ENCODE measurements at regions not wholly inside any gene's neighbourhood (a gene's known extent, or its start where the extent isn't known, plus 50 kb on each side); places are given as distances from the start of the nearest gene placed in this dataset.

GRCh38 chr13:47230155-47230554 lies 333.3 kb upstream of the HTR2A start:
- no peak for DNase-seq

DNA sequence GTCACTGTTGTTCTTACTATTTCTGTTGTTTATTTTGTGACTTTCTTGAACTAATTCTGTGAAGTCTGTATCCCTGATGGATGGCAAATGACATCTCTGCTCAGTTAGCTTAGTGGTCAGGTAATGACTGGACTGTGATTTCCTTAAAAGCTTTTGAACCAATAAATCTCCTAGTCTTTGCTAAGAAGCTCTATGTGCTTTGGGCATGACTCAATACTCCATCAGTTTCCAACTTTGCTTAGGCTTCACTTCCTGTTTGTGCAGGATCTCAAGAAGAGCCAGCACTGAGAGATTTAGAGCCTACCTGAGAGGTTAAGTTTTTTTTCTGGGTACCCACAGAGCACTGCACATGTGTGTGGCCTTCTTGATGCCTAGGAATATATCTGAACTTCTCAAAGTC lies 329.7 kb upstream of the HTR2A start:
- no peak for DNase-seq

DNA sequence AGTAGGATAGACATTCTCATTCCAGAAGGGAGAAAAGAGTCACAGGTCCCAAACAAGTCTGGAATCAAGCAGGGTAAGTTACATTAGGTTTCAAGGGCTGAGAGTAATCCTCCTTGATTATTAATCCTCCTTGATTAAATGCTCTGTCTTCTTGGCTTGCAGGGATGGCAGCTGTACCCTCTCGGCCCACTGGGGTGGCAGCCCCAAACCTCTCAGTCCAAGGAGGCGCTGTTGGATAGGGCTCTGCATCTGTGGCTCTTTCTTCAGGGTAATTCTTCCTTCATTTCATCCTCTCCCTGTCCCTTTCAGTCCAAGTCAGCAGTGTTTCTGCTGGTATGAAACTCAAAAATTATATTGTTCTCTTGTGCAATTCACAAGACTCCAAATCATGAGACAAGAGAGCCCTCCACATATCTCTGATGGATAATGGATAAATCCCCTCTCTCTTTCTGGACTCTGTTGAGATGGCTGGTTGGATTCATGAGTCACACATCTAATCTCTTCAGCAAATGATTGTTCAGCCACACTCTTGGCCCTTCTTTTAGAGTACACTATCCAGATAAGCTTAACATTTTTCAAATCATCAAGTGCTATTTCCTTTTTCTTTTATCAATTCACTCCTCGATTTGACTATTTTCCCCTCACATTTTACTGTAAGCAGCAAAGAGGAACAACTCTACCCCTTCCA lies 323.7 kb upstream of the HTR2A start:
- DNase-seq: no peak

- DNase-seq: no peak
Observed at GRCh38 chr13:47218611-47219010, 321.8 kb upstream of the HTR2A start.

GRCh38 chr13:47216176-47216822 lies 319.4 kb upstream of the HTR2A start:
- DNase-seq: no peak

DNA sequence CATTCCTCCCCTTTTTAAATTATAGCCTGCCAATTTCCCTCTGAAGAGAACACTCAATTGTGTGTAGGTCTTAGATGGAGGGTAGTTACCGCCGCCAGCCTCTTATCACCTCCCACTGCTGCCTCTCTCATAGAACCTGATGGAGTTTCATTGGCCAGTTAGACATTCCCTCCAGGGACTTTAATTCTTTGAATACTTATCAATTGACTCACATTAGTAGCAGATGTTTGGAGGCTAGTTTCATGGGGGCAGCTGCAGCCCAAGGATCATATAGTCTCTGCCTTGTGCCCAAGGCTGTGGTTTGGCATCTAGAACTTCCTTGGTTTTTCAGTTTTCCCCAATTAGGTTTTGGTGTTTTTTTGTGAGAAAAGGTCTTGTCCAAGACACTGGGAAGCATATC lies 318.9 kb upstream of the HTR2A start:
- no peak for DNase-seq

GRCh38 chr13:47213047-47213446 lies 316.2 kb upstream of the HTR2A start:
- DNase-seq: no peak

- no peak for DNase-seq
Observed at GRCh38 chr13:47211106-47211505, 314.3 kb upstream of the HTR2A start.

- no peak for DNase-seq
Observed at GRCh38 chr13:47206111-47206510, 309.3 kb upstream of the HTR2A start.

DNA sequence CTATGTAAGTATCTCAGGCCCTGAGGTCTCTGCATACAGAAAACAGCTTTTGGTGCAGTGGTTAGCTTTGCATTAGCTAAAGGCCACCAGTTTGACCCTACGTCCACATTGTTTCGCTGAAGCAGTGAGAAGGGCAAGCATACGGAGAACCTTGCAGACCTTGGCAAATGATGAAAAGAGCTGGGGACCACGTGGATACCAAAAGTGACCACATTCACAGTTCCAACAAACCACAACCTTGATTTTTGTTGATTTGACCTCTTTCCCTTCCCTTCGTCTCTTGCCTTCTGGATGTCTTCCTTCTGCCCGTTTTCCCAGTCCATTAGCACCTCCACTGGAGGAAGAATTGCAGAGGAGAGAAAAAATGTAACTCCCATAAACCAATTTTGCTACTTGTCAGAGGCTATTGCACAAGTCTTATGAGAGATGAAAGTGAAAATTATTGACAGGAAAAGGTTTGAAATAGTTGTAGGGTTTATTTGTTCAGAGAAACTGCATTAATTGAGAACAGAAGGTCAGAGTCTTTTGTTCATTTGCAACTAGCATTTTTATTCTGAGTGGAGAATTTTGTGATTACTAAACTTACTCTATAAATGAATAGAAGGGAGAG lies 293.9 kb upstream of the HTR2A start:
- no peak for DNase-seq

DNA sequence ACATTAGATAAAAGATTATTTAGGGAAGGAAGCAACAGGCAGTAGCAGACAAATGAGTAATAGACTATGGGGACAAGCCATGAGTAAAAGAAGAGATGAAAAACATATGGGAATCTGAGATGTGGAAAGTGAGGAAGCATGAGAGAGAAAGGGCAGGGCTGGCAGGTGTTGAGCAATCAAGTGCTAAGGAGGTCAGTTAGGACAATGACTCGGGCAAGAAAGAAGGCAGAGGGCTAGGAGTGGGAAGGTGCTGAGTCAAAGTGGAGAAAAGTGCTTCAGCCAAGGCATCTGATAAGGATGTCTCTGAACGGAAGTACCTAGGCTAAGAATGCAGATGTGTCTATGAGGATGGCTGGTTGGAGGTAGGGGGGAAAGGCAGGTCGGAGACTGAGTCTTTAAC lies 291.9 kb upstream of the HTR2A start:
- no peak for DNase-seq

DNA sequence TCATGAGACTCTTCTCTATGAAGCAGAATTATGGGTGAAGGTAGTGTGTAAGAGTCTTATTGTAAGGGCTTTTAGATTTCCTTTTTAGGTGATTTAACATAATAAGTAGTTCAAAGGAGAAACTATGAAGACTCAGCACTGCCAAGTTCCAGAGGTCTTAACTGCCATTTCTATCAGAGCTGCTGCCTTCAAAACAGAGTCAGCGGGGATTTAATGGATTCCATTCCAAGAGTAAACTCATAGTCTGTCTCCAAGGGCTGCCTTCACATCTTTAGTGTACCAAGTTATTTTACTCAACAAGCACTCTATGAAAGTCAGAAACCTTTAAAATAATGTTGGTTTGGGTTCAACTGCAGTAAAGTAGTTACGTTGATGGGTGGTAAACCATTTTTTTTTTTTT lies 289.6 kb upstream of the HTR2A start:
- no peak for DNase-seq

DNA sequence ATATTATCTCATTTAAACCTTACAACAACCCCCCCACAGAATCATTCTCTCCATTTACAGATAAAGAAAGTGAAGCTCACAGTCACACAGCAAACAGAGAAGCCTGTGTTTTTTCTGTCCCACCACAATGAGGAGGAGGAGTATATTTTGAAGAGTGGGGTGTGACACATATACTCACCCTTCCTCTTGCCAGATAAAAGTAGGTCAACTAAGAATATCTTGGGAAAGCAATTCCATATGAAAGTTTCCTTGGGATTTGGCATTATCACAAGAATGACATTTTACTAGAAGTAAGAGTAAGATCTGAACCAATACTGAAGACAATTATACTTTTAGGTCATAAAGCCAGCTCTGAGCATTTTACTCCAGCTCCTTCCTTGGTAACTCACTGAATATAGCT lies 287.5 kb upstream of the HTR2A start:
- DNase-seq: no peak

DNA sequence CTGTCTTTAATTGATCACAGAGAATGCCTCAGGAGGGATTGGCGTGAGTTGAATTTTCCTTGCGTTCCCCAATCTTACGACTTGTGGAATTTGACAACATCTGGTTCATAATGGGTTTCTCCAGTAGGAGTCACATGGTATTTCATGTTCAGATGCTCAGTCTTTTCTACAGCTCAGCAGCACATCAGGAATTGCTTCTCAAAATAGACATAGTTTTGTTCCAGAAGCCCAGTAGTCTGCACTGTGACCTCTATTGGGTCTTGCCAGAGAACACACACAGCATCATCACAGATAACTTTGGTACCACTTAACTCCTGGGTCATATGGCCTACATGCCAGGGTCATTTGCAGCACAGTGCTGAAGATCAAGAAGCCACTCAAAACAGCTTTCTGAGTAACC lies 282.5 kb upstream of the HTR2A start:
- no peak for DNase-seq

- no peak for DNase-seq
Observed at GRCh38 chr13:47178090-47178950, 281.5 kb upstream of the HTR2A start.

- no peak for DNase-seq
Observed at GRCh38 chr13:47175172-47175866, 278.5 kb upstream of the HTR2A start.

- DNase-seq: no peak
Observed at GRCh38 chr13:47170971-47171370, 274.1 kb upstream of the HTR2A start.

- DNase-seq: no peak
Observed at GRCh38 chr13:47168618-47169017, 271.8 kb upstream of the HTR2A start.

DNA sequence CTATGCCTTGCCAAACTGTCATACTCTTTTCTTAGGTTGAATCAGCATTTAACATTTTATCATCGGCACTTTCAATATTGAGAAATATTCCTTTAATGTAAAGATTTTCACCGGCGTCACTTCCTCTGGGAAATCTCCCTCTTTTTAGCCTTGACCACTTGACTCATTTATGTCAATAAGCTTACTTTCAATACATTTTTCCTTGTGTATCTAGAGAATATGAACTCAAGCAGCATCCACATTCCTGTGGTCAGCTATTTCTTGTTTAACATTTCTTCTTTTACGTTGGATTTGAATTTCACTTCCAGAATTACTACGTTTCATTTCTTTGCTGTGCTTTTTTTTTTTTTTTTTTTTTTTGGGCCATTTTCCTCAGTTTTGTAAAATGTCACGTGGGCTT lies 271.2 kb upstream of the HTR2A start:
- DNase-seq: no peak

DNA sequence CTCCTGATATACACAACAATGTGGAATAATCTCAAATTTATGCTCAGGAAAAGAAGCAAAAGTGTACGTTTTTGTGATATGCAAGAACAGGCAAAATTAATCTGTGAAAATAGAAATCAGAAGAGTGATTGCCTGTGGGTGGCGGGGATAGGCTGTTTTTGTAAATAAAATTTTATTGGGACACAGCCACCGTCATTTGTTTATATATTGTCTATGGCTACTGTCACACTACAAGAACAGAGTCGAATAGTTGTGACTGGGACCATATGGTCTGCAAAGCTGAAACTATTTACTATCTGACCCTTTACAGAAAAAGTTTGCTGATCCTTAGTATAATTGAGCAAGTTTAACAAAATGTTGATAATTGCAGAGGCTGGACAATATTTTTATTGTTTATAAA lies 269.5 kb upstream of the HTR2A start:
- no peak for DNase-seq

DNA sequence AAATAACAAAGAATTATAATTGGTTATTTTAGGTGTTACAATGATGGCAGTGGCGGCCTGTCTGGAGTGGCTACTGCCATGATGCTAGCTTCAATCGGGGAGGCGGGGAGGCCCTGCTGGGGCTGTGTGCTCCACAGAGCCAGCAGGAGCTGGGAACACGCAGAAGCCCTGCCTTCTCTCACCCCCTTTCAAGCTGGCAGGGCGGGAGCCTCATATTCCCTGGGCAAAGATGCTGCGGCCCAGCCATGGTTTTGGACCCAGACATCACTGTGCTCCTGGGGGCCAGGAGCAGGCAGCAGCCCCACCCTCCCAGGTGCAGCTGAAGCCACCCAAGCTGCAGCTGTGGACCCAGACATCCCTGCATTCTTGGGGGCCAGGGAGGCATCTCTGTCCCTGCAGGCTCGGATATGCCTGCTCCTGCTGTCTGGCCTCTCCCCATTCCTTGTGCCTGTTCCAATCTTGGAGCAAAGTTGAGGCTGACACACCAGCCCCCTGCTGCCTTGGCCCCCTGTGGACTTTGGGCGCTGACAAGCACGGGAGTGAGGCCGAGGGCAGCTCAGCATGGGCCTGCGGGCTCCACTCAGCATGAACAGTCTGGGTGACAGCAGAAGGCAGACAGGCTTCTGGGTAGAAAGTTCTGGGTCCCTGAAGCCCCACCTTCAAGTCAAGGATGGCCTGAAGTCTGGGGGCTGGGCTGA lies 263.1 kb upstream of the HTR2A start:
- DNase-seq: no peak

DNA sequence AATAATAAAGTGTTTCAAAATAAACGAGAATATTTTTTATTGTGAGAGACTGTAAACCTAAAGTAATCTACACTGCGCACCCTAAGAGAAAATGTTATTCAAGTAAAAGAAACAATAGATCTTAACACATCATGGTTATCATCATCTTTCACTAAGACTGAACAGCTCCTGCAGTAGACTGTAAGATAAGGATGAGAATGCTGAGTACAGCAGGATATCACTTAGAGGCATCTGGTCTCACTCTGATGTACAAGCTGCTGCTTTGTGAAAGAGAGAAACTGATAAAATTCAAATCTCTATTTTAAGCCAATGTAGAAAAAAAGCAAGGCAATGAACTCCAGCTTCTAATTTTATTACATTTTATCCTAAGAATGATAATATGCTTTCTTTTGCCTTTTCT lies 261.7 kb upstream of the HTR2A start:
- no peak for DNase-seq
